WERI-Rb-1 (cell line): ENCODE measurements at regions not wholly inside any gene's neighbourhood (a gene's known extent, or its start where the extent isn't known, plus 50 kb on each side); places are given as distances from the start of the nearest gene placed in this dataset.

Source experiments
- DNase-seq: peaks from one replicate; pipeline ENCODE4 v3.0.0-alpha.2; 2020
- H3K27ac ChIP-seq: fragments of 250-450 bp; sonication (Bioruptor Pico); 2 replicates; pipeline ENCODE4 v1.5.1; 2020; ENCODE audit warnings: mild to moderate bottlenecking, moderate library complexity
- H3K27me3 ChIP-seq: fragments of 250-450 bp; sonication (Bioruptor Pico); 2 replicates; pipeline ENCODE4 v1.5.1; 2021; ENCODE audit warnings: mild to moderate bottlenecking, low read depth, moderate library complexity; ENCODE audit not compliant: insufficient read depth, severe bottlenecking
- H3K36me3 ChIP-seq: fragments of 250-450 bp; sonication (Bioruptor Pico); 2 replicates; pipeline ENCODE4 v1.5.1; 2020; ENCODE audit warnings: mild to moderate bottlenecking, moderate library complexity
- H3K4me3 ChIP-seq: 2 replicates; pipeline ENCODE4 v1.5.1; 2011; ENCODE audit warnings: low read depth, mild to moderate bottlenecking, control low read depth, low read length
- H3K9me3 ChIP-seq: fragments of 250-450 bp; sonication (Bioruptor Pico); 2 replicates; pipeline ENCODE4 v1.5.1; 2021; ENCODE audit warnings: mild to moderate bottlenecking, moderate library complexity; ENCODE audit not compliant: severe bottlenecking
- CTCF ChIP-seq: IDR thresholded peaks from 2 replicates; pipeline ENCODE4 v1.5.1; 2011; ENCODE audit warnings: low read depth, mild to moderate bottlenecking, control low read depth, inconsistent platforms, low read length

GRCh38 chr11:134541355-134541754, 129.3 kb upstream of the B3GAT1 start:
- Histone ChIP-seq H3K4me3 (no peak overlapping the region), H3K36me3 (no peaks in the 10 kb centered on the region), H3K9me3 (no peaks in the 10 kb centered on the region), H3K27ac (no peak overlapping the region), H3K27me3 (no peaks in the 10 kb centered on the region)
- no peak for TF ChIP-seq CTCF
- DNase-seq = no peak

GRCh38 chr11:134539285-134539684, 127.2 kb upstream of the B3GAT1 start:
- Histone ChIP-seq H3K27me3 (no peaks in the 10 kb centered on the region), H3K4me3 (no peak overlapping the region), H3K36me3 (no peaks in the 10 kb centered on the region), H3K27ac (no peak overlapping the region), H3K9me3 (no peaks in the 10 kb centered on the region)
- TF ChIP-seq CTCF = no peak
- DNase-seq = no peak

- peak; percentile 3 for DNase-seq
- no peak overlapping the region for H3K27ac ChIP-seq
- no peak for TF ChIP-seq CTCF
- H3K36me3 ChIP-seq = no peaks in the 10 kb centered on the region
- H3K27me3 ChIP-seq = no peaks in the 10 kb centered on the region
- no peaks in the 10 kb centered on the region for H3K9me3 ChIP-seq
- no peak overlapping the region for H3K4me3 ChIP-seq
These were observed 126.7 kb upstream of the B3GAT1 start for GRCh38 chr11:134538742-134539141.

GRCh38 chr11:134537941-134538340, 125.9 kb upstream of the B3GAT1 start:
- no peak for TF ChIP-seq CTCF
- Histone ChIP-seq H3K4me3 (no peak overlapping the region), H3K27ac (no peak overlapping the region), H3K9me3 (no peaks in the 10 kb centered on the region), H3K27me3 (no peaks in the 10 kb centered on the region), H3K36me3 (no peaks in the 10 kb centered on the region)
- peak; percentile 34 for DNase-seq

- Histone ChIP-seq H3K27me3 (no peaks in the 10 kb centered on the region), H3K36me3 (no peaks in the 10 kb centered on the region), H3K4me3 (no peak overlapping the region), H3K27ac (no peak overlapping the region), H3K9me3 (no peaks in the 10 kb centered on the region)
- DNase-seq = peak; percentile 5
- TF ChIP-seq CTCF = no peak
These were observed 125.3 kb upstream of the B3GAT1 start for GRCh38 chr11:134537296-134537695.

- H3K27me3 ChIP-seq = no peaks in the 10 kb centered on the region
These were observed 124.6 kb upstream of the B3GAT1 start for GRCh38 chr11:134536677-134537076.

More at GRCh38 chr11:134536677-134537076, 124.6 kb upstream of the B3GAT1 start:
- no peak for DNase-seq
- no peaks in the 10 kb centered on the region for H3K9me3 ChIP-seq
- no peak overlapping the region for H3K27ac ChIP-seq
- H3K4me3 ChIP-seq = no peak overlapping the region
- H3K36me3 ChIP-seq = no peaks in the 10 kb centered on the region
- TF ChIP-seq CTCF = no peak
